HepG2 (cell line): ENCODE measurements at regions not wholly inside any gene's neighbourhood (a gene's known extent, or its start where the extent isn't known, plus 50 kb on each side); places are given as distances from the start of the nearest gene placed in this dataset.
A peak's percentile ranks its signal among the peaks of the same experiment; 100 is the strongest.

ENCODE experiments used
- FOSL2 ChIP-seq: sonication (generic); formaldehyde crosslinking; IDR thresholded peaks from 2 replicates; pipeline ENCODE4 v1.4.0; 2020; ENCODE audit warnings: missing genetic modification reagents
- GATA4 ChIP-seq: sonication (generic); IDR thresholded peaks from 2 replicates; pipeline ENCODE4 v1.6.1; 2016; ENCODE audit warnings: antibody characterized with exemption, low read depth, borderline replicate concordance
- HMGA1 ChIP-seq: sonication (generic); formaldehyde crosslinking; conservative IDR thresholded peaks from 2 replicates; pipeline ENCODE4 v1.4.0; 2020; ENCODE audit warnings: missing genetic modification reagents
- JUNB ChIP-seq: sonication (generic); formaldehyde crosslinking; IDR thresholded peaks from 2 replicates; pipeline ENCODE4 v1.8.0; 2022; ENCODE audit warnings: missing genetic modification reagents, mild to moderate bottlenecking, borderline replicate concordance
- KDM2A ChIP-seq: sonication (generic); formaldehyde crosslinking; IDR thresholded peaks from 2 replicates; pipeline ENCODE4 v1.4.0; 2020; ENCODE audit warnings: low read depth, missing genetic modification reagents, borderline replicate concordance
- KLF11 ChIP-seq: IDR thresholded peaks from 2 replicates; pipeline ENCODE4 v1.6.1; 2016; ENCODE audit warnings: missing compliant biosample characterization
- MAFK ChIP-seq, 2 experiments: IDR thresholded peaks in 1 of 2; conservative IDR thresholded peaks in 1 of 2; 2 replicates each; pipeline ENCODE4 v1.6.1; 2011; ENCODE audit warnings: improper control_type of control experiment in 2 of 2, low read length in 2 of 2
- MED1 ChIP-seq: sonication (generic); formaldehyde crosslinking; IDR thresholded peaks from 2 replicates; pipeline ENCODE4 v1.4.0; 2020; ENCODE audit warnings: missing genetic modification reagents
- NR2F2 ChIP-seq: IDR thresholded peaks from 2 replicates; pipeline ENCODE4 v1.6.1; 2012; ENCODE audit warnings: low read depth, inconsistent platforms, borderline replicate concordance
- PLRG1 ChIP-seq: fragments of 450-650 bp; conservative IDR thresholded peaks from 2 replicates; pipeline ENCODE4 v1.6.1; 2016
- SOX5 ChIP-seq: IDR thresholded peaks from 2 replicates; pipeline ENCODE4 v1.6.1; 2016; ENCODE audit warnings: borderline replicate concordance
- TBP ChIP-seq: sonication (generic); formaldehyde crosslinking; IDR thresholded peaks from 2 replicates; pipeline ENCODE4 v1.5.0; 2020; ENCODE audit warnings: missing genetic modification reagents
- ZNF10 ChIP-seq: sonication (generic); formaldehyde crosslinking; IDR thresholded peaks from 2 replicates; pipeline ENCODE4 v1.4.0; 2020; ENCODE audit warnings: mild to moderate bottlenecking, low read depth, missing genetic modification reagents, borderline replicate concordance
- ZNF337 ChIP-seq: sonication (generic); formaldehyde crosslinking; IDR thresholded peaks from 2 replicates; pipeline ENCODE4 v1.5.1; 2020; ENCODE audit warnings: missing genetic modification reagents, low read depth, mild to moderate bottlenecking, borderline replicate concordance
- ZNF556 ChIP-seq: sonication (generic); formaldehyde crosslinking; IDR thresholded peaks from 2 replicates; pipeline ENCODE4 v1.4.0; 2020; ENCODE audit warnings: mild to moderate bottlenecking, missing genetic modification reagents, borderline replicate concordance
- ZNF83 ChIP-seq: sonication (generic); formaldehyde crosslinking; IDR thresholded peaks from 2 replicates; pipeline ENCODE4 v1.4.0; 2020; ENCODE audit warnings: missing genetic modification reagents, mild to moderate bottlenecking, borderline replicate concordance
- TF ChIP-seq, protein P1 (sequence below): sonication (generic); formaldehyde crosslinking; IDR thresholded peaks from 2 replicates; pipeline ENCODE4 v1.8.0; 2022; ENCODE audit warnings: missing genetic modification reagents, low read depth, mild to moderate bottlenecking, borderline replicate concordance
- TF ChIP-seq, protein P2 (sequence below): sonication (generic); formaldehyde crosslinking; IDR thresholded peaks from 2 replicates; pipeline ENCODE4 v1.5.0; 2020; ENCODE audit warnings: mild to moderate bottlenecking, missing genetic modification reagents
- TF ChIP-seq, protein P3 (sequence below): sonication (generic); formaldehyde crosslinking; IDR thresholded peaks from 2 replicates; pipeline ENCODE4 v1.4.0; 2020; ENCODE audit warnings: missing genetic modification reagents

DNA sequence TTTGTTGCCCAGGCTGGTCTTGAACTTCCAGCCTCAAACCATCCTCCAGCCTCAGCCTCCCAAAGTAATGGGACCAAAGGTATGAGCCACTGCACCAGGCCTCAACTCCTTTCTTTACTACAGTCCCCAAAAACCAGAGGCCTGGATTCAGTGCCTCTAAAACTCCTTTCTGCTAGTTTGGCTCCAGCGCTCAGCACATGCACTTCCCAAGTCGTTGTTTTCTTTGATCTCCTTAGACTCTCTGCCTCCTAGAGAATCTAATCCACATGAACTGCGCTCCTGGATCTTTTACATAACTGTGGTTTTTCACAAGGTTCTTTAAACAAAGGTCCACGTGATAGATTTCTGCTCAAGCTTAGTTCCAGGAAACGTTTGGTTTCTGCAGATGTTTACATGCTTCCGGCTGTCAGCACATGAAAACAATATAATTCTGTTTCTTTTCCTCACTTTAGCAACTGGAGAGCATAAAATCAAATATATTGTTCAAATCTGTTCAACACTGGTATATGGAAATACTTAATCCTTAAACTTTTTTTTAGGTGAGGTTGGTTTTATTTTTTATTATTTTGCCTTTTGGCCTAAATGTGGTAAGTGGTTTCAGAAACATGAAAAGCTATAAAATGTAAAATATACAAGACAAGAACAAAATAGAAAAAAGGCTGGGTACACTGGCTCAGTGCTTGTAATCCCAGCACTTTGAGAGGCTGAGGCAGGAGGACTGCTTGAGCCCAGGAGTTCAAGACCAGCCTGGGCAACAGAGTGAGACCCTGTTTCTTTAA lies 270.5 kb upstream of the MKLN1 start (continued):
- TF ChIP-seq SOX5 (CRISPR knock-in tag) (peak; percentile 97), FOSL2 (CRISPR knock-in tag) (peak; percentile 65), HMGA1 (CRISPR knock-in tag) (no peak), ZNF337 (CRISPR knock-in tag) (no peak), KDM2A (no peak), KLF11 (CRISPR knock-in tag) (no peak; the same call in 1 of the 2 replicates), NR2F2 (no peak; the same call in 1 of the 2 replicates), PLRG1 (no peak), MED1 (peak; percentile 99), ZNF10 (no peak), ZNF83 (CRISPR knock-in tag) (no peak), TBP (CRISPR knock-in tag) (no peak), MAFK (conservative IDR thresholded peaks at IDR 0.05 in 1 of 2, IDR thresholded peaks at IDR 0.05 in 1 of 2; ENCODE audit: low read length in 2 of 2) (no peak), JUNB (CRISPR knock-in tag) (no peak), ZNF556 (CRISPR knock-in tag) (no peak), GATA4 (peak; percentile 66; the same call in 1 of the 2 replicates)
- TF ChIP-seq, protein P1, sequence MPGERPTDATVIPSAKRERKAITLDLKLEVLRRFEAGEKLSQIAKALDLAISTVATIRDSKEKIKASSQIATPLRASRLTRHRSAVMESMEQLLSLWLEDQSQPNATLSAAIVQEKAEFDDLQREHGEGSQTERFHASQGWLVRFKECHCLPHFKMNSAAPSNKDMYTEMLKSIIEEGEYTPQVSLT: no peak
- TF ChIP-seq, protein P2, sequence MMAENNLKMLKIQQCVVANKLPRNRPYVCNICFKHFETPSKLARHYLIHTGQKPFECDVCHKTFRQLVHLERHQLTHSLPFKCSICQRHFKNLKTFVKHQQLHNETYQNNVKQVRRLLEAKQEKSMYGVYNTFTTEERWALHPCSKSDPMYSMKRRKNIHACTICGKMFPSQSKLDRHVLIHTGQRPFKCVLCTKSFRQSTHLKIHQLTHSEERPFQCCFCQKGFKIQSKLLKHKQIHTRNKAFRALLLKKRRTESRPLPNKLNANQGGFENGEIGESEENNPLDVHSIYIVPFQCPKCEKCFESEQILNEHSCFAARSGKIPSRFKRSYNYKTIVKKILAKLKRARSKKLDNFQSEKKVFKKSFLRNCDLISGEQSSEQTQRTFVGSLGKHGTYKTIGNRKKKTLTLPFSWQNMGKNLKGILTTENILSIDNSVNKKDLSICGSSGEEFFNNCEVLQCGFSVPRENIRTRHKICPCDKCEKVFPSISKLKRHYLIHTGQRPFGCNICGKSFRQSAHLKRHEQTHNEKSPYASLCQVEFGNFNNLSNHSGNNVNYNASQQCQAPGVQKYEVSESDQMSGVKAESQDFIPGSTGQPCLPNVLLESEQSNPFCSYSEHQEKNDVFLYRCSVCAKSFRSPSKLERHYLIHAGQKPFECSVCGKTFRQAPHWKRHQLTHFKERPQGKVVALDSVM (CRISPR knock-in tag): peak; percentile 96
- TF ChIP-seq, protein P3, sequence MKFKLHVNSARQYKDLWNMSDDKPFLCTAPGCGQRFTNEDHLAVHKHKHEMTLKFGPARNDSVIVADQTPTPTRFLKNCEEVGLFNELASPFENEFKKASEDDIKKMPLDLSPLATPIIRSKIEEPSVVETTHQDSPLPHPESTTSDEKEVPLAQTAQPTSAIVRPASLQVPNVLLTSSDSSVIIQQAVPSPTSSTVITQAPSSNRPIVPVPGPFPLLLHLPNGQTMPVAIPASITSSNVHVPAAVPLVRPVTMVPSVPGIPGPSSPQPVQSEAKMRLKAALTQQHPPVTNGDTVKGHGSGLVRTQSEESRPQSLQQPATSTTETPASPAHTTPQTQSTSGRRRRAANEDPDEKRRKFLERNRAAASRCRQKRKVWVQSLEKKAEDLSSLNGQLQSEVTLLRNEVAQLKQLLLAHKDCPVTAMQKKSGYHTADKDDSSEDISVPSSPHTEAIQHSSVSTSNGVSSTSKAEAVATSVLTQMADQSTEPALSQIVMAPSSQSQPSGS: peak; percentile 63
